H9 (cell line): ENCODE measurements at regions not wholly inside any gene's neighbourhood (a gene's known extent, or its start where the extent isn't known, plus 50 kb on each side); places are given as distances from the start of the nearest gene placed in this dataset.
"Not testable (repeated sequence)": the region's sequence is repeated elsewhere in the genome, so short reads cannot be mapped to it uniquely, and the experiment has no call there.

Experiments
- DNase-seq: peaks from one replicate; pipeline ENCODE4 v3.0.0-alpha.2; 2017
- H2AFZ ChIP-seq: one replicate; pipeline ENCODE4 v1.6.1; 2013; ENCODE audit warnings: mild to moderate bottlenecking, low read length, control low read depth, moderate library complexity
- H2AK5ac ChIP-seq: 2 replicates; pipeline ENCODE4 v1.6.1; 2013; ENCODE audit warnings: low read length, control low read depth, mixed read lengths; ENCODE audit not compliant: insufficient read length
- H2BK120ac ChIP-seq: one replicate; pipeline ENCODE4 v1.6.1; 2013; ENCODE audit warnings: low read depth, mild to moderate bottlenecking, low read length, control low read depth, inconsistent platforms; ENCODE audit not compliant: poor library complexity, severe bottlenecking
- H2BK12ac ChIP-seq: 2 replicates; pipeline ENCODE4 v1.6.1; 2013; ENCODE audit warnings: low read length, control low read depth, mixed read lengths, low read depth; ENCODE audit not compliant: insufficient read length
- H2BK15ac ChIP-seq: 2 replicates; pipeline ENCODE4 v1.6.1; 2013; ENCODE audit warnings: low read depth, low read length, control low read depth
- H2BK20ac ChIP-seq: one replicate; pipeline ENCODE4 v1.6.1; 2013; ENCODE audit warnings: low read depth, mild to moderate bottlenecking, low read length, control low read depth, inconsistent platforms; ENCODE audit not compliant: poor library complexity, severe bottlenecking
- H2BK5ac ChIP-seq: 2 replicates; pipeline ENCODE4 v1.6.1; 2013; ENCODE audit warnings: low read length, control low read depth, mixed read lengths; ENCODE audit not compliant: insufficient read length
- H3K14ac ChIP-seq: 2 replicates; pipeline ENCODE4 v1.6.1; 2013; ENCODE audit warnings: low read length, control low read depth; ENCODE audit not compliant: insufficient read depth
- H3K18ac ChIP-seq: 2 replicates; pipeline ENCODE4 v1.6.1; 2013; ENCODE audit warnings: low read depth, mild to moderate bottlenecking, mixed read lengths, low read length, control low read depth; ENCODE audit not compliant: insufficient read length
- H3K23ac ChIP-seq: 2 replicates; pipeline ENCODE4 v1.6.1; 2013; ENCODE audit warnings: low read length, control low read depth, mixed read lengths, low read depth; ENCODE audit not compliant: insufficient read length
- H3K23me2 ChIP-seq: 2 replicates; pipeline ENCODE4 v1.6.1; 2013; ENCODE audit warnings: low read depth, mild to moderate bottlenecking, mixed read lengths, low read length, control low read depth; ENCODE audit not compliant: insufficient read length, poor library complexity, severe bottlenecking
- H3K27ac ChIP-seq: 2 replicates; pipeline ENCODE4 v1.5.1; 2013; ENCODE audit warnings: low read length, control low read depth, mixed read lengths, low read depth; ENCODE audit not compliant: insufficient read length
- H3K27me3 ChIP-seq: 2 replicates; pipeline ENCODE4 v1.6.1; 2013; ENCODE audit warnings: low read length, control low read depth, inconsistent platforms; ENCODE audit not compliant: insufficient read depth
- H3K4ac ChIP-seq: 2 replicates; pipeline ENCODE4 v1.6.1; 2013; ENCODE audit warnings: low read depth, mild to moderate bottlenecking, control low read depth, inconsistent platforms, low read length, moderate library complexity
- H3K4me1 ChIP-seq: 2 replicates; pipeline ENCODE4 v1.6.1; 2013; ENCODE audit warnings: low read length, control low read depth, inconsistent platforms; ENCODE audit not compliant: insufficient read depth
- H3K4me2 ChIP-seq: 2 replicates; pipeline ENCODE4 v1.6.1; 2013; ENCODE audit warnings: low read length, control low read depth, mixed read lengths; ENCODE audit not compliant: insufficient read length, insufficient read depth
- H3K56ac ChIP-seq: 2 replicates; pipeline ENCODE4 v1.6.1; 2013; ENCODE audit warnings: low read depth, mild to moderate bottlenecking, mixed read lengths, low read length, control low read depth; ENCODE audit not compliant: insufficient read length
- H3K79me1 ChIP-seq: 2 replicates; pipeline ENCODE4 v1.6.1; 2013; ENCODE audit warnings: low read depth, mild to moderate bottlenecking, moderate library complexity, low read length, control low read depth, inconsistent platforms; ENCODE audit not compliant: insufficient read depth, poor library complexity, severe bottlenecking
- H3K79me2 ChIP-seq: 2 replicates; pipeline ENCODE4 v1.6.1; 2013; ENCODE audit warnings: low read length, control low read depth, inconsistent platforms; ENCODE audit not compliant: insufficient read depth
- H3K9ac ChIP-seq: 2 replicates; pipeline ENCODE4 v1.6.1; 2013; ENCODE audit warnings: low read length, control low read depth, mixed read lengths; ENCODE audit not compliant: insufficient read length; ENCODE audit errors: extremely low read depth
- H3K9me3 ChIP-seq: one replicate; pipeline ENCODE4 v1.6.1; 2013; ENCODE audit warnings: low read depth, low read length, inconsistent platforms; ENCODE audit not compliant: control insufficient read depth
- H3T11ph ChIP-seq: one replicate; pipeline ENCODE4 v1.6.1; 2013; ENCODE audit warnings: mild to moderate bottlenecking, low read length, control low read depth, inconsistent platforms
- H4K20me1 ChIP-seq: one replicate; pipeline ENCODE4 v1.6.1; 2013; ENCODE audit not compliant: control insufficient read depth, insufficient read length, insufficient read depth
- H4K5ac ChIP-seq: 2 replicates; pipeline ENCODE4 v1.6.1; 2013; ENCODE audit warnings: low read depth, mild to moderate bottlenecking, mixed read lengths, low read length, control low read depth; ENCODE audit not compliant: insufficient read length
- H4K8ac ChIP-seq: replicated peaks from 2 replicates; pipeline ENCODE4 v1.6.1; 2013; ENCODE audit warnings: low read length, control low read depth, mixed read lengths, low read depth; ENCODE audit not compliant: insufficient read length
- H4K91ac ChIP-seq: 2 replicates; pipeline ENCODE4 v1.6.1; 2013; ENCODE audit warnings: low read depth, mild to moderate bottlenecking, moderate library complexity, mixed read lengths, low read length, control low read depth; ENCODE audit not compliant: insufficient read length
- H3K27ac Mint-ChIP-seq, 3 experiments: 2 replicates in 2 of 3; 3 replicates in 1 of 3; pipeline ENCODE4 v1.8.0; 2020 to 2021; ENCODE audit warnings: mixed read lengths in 3 of 3, mild to moderate bottlenecking in 1 of 3, moderate library complexity in 1 of 3
- H3K27me3 Mint-ChIP-seq: 2 replicates; pipeline ENCODE4 v1.8.0; 2021; ENCODE audit warnings: low read depth, mild to moderate bottlenecking, moderate library complexity, mixed read lengths
- H3K36me3 Mint-ChIP-seq, 3 experiments: 2 replicates in 2 of 3; 3 replicates in 1 of 3; pipeline ENCODE4 v1.8.0; 2020 to 2021; ENCODE audit warnings: low read depth in 3 of 3, mixed read lengths in 3 of 3; ENCODE audit not compliant: insufficient read depth in 1 of 3
- H3K4me1 Mint-ChIP-seq, 2 experiments: 2 replicates each; pipeline ENCODE4 v1.8.0; 2020; ENCODE audit warnings: mixed read lengths in 2 of 2
- H3K4me3 Mint-ChIP-seq, 2 experiments: 2 replicates in 1 of 2; 3 replicates in 1 of 2; pipeline ENCODE4 v1.8.0; 2020 to 2021; ENCODE audit warnings: mild to moderate bottlenecking in 2 of 2, mixed read lengths in 2 of 2, moderate library complexity in 1 of 2
- H3K9me3 Mint-ChIP-seq, 2 experiments: 2 replicates in 1 of 2; 3 replicates in 1 of 2; pipeline ENCODE4 v1.8.0; 2020; ENCODE audit warnings: mild to moderate bottlenecking in 2 of 2, mixed read lengths in 2 of 2, moderate library complexity in 1 of 2
- WGBS: extraction: QIAGEN DNeasy Blood & Tissue Kit; methylation state at CpG from one replicate; pipeline ENCODE4 v1.1.7; 2013; ENCODE audit warnings: missing lambda C conversion rate, low lambda C conversion rate, mixed read lengths; ENCODE audit not compliant: insufficient read length; ENCODE audit errors: extremely low coverage; 5-methylcytosine and 5-hydroxymethylcytosine counted together

- H3K36me3 Mint-ChIP-seq, H3K79me1 ChIP-seq, H3K9me3 Mint-ChIP-seq, H3K23ac ChIP-seq, H3K27me3 Mint-ChIP-seq, H2BK5ac ChIP-seq, H3K27ac Mint-ChIP-seq, H3K27ac ChIP-seq, H3K23me2 ChIP-seq, H2AFZ ChIP-seq, H4K20me1 ChIP-seq, H3T11ph ChIP-seq, H3K4me2 ChIP-seq, DNase-seq, H4K91ac ChIP-seq, H3K14ac ChIP-seq, H3K9ac ChIP-seq, H4K8ac ChIP-seq, H4K5ac ChIP-seq, H3K4me3 Mint-ChIP-seq, H3K79me2 ChIP-seq, H2BK120ac ChIP-seq, H3K9me3 ChIP-seq, H3K4ac ChIP-seq, H2AK5ac ChIP-seq, H3K4me1 ChIP-seq, H3K18ac ChIP-seq, H3K56ac ChIP-seq, H2BK12ac ChIP-seq, H3K27me3 ChIP-seq, H2BK15ac ChIP-seq, H2BK20ac ChIP-seq, H3K4me1 Mint-ChIP-seq: not testable (repeated sequence)
- WGBS, result no CpG with 5 or more reads among the region's 9 CpGs
Measured at GRCh38 chr15:22186846-22187532, 106.7 kb downstream of the OR4M2 start.

GRCh38 chr15:22191818-22192217, 111.5 kb downstream of the OR4M2 start:
- H3K56ac ChIP-seq, H3K23ac ChIP-seq, H3K4me2 ChIP-seq, H3K27me3 Mint-ChIP-seq, H2BK12ac ChIP-seq, H3K9me3 ChIP-seq, H3K23me2 ChIP-seq, H2BK15ac ChIP-seq, H3K36me3 Mint-ChIP-seq, H3K9me3 Mint-ChIP-seq, H2AK5ac ChIP-seq, H3K79me2 ChIP-seq, H3K4me1 ChIP-seq, H3K18ac ChIP-seq, H2AFZ ChIP-seq, H3K4me1 Mint-ChIP-seq, H3T11ph ChIP-seq, H4K8ac ChIP-seq, H2BK20ac ChIP-seq, DNase-seq, H3K9ac ChIP-seq, H3K27me3 ChIP-seq, H3K79me1 ChIP-seq, H2BK120ac ChIP-seq, H3K4me3 Mint-ChIP-seq, H3K27ac ChIP-seq, H4K91ac ChIP-seq, H4K20me1 ChIP-seq, H3K14ac ChIP-seq, H4K5ac ChIP-seq, H2BK5ac ChIP-seq, H3K27ac Mint-ChIP-seq, H3K4ac ChIP-seq: not testable (repeated sequence)
- WGBS, result no CpG with 5 or more reads among the region's 3 CpGs
